ENCODE measurements at regions not wholly inside any gene's neighbourhood (a gene's known extent, or its start where the extent isn't known, plus 50 kb on each side); places are given as distances from the start of the nearest gene placed in this dataset.

- TF ChIP-seq NRF1 (IDR thresholded peaks at IDR 0.05; ENCODE audit: low read depth, low read length) (no peak), EP300 (IDR thresholded peaks at IDR 0.05; ENCODE audit: borderline replicate concordance in 1 of 2, low read depth in 2 of 2, low read length in 2 of 2) (no peak), CTCF (IDR thresholded peaks at IDR 0.05; ENCODE audit: control extremely low read depth in 1 of 3, insufficient read depth in 1 of 3, low read depth in 1 of 3, low read length in 3 of 3) (no peak), POLR2A (IDR thresholded peaks at IDR 0.05; ENCODE audit: control extremely low read depth in 1 of 2, low read depth in 2 of 2, low read length in 2 of 2) (no peak), SRF (IDR thresholded peaks at IDR 0.05; ENCODE audit: low read depth, low read length) (no peak), CEBPB (IDR thresholded peaks at IDR 0.05; ENCODE audit: low read depth, low read length) (no peak), RFX5 (IDR thresholded peaks at IDR 0.05; ENCODE audit: borderline replicate concordance, low read depth, low read length) (no peak), ZNF274 (IDR thresholded peaks at IDR 0.05; ENCODE audit: borderline replicate concordance, extremely low read depth, low read length) (no peak)
Observed at GRCh38 chr1:87269921-87270320, 58.8 kb upstream of the LMO4 start.
